OCI-LY1 (cell line): ENCODE measurements at regions not wholly inside any gene's neighbourhood (a gene's known extent, or its start where the extent isn't known, plus 50 kb on each side); places are given as distances from the start of the nearest gene placed in this dataset.

Experiments used
- H2AFZ ChIP-seq: fragments of 200-600 bp; sonication (generic), shearing (Covaris generic); 2 replicates; pipeline ENCODE4 v1.6.0; 2014; ENCODE audit warnings: antibody characterized with exemption, mild to moderate bottlenecking, low read length
- H3F3A ChIP-seq: fragments of 200-600 bp; sonication (generic), shearing (Covaris generic); 2 replicates; pipeline ENCODE4 v1.6.0; 2014; ENCODE audit warnings: mild to moderate bottlenecking, antibody characterized with exemption, low read length, moderate library complexity; ENCODE audit not compliant: insufficient read depth
- H3K27ac ChIP-seq: fragments of 200-600 bp; sonication (generic); 2 replicates; pipeline ENCODE4 v1.5.1; 2014; ENCODE audit warnings: low read length, mixed run types, mild to moderate bottlenecking, low read depth; ENCODE audit not compliant: poor library complexity, severe bottlenecking
- H3K27me3 ChIP-seq: fragments of 200-600 bp; sonication (generic); 2 replicates; pipeline ENCODE4 v1.6.0; 2014; ENCODE audit warnings: antibody characterized with exemption, mild to moderate bottlenecking, low read length, moderate library complexity; ENCODE audit not compliant: insufficient read depth
- H3K36me3 ChIP-seq: fragments of 200-600 bp; sonication (generic); 2 replicates; pipeline ENCODE4 v1.6.1; 2014; ENCODE audit warnings: mild to moderate bottlenecking, antibody characterized with exemption, low read length, moderate library complexity, mixed read lengths; ENCODE audit not compliant: insufficient read depth
- H3K4me1 ChIP-seq: fragments of 200-600 bp; sonication (generic); 2 replicates; pipeline ENCODE4 v1.5.1; 2014; ENCODE audit warnings: mild to moderate bottlenecking, low read length, moderate library complexity; ENCODE audit not compliant: insufficient read depth, severe bottlenecking
- H3K4me2 ChIP-seq: fragments of 200-600 bp; sonication (generic), shearing (Covaris generic); 2 replicates; pipeline ENCODE4 v1.6.1; 2014; ENCODE audit warnings: low read length
- H3K4me3 ChIP-seq: fragments of 200-600 bp; sonication (generic); 2 replicates; pipeline ENCODE4 v1.5.1; 2014; ENCODE audit warnings: low read length, low read depth, mild to moderate bottlenecking, mixed read lengths; ENCODE audit not compliant: poor library complexity, severe bottlenecking
- H3K79me2 ChIP-seq: fragments of 200-600 bp; shearing (Covaris generic); 2 replicates; pipeline ENCODE4 v1.6.1; 2016; ENCODE audit warnings: mixed run types, low read length, mixed read lengths; ENCODE audit not compliant: insufficient read depth
- H3K9ac ChIP-seq: fragments of 200-600 bp; sonication (generic), shearing (Covaris generic); 2 replicates; pipeline ENCODE4 v1.6.1; 2014; ENCODE audit warnings: mild to moderate bottlenecking, low read length, mixed read lengths
- H3K9me2 ChIP-seq: fragments of 200-600 bp; sonication (generic), shearing (Covaris generic); 2 replicates; pipeline ENCODE4 v1.6.1; 2014; ENCODE audit warnings: low read depth, mild to moderate bottlenecking, low read length, mixed read lengths
- H3K9me3 ChIP-seq: fragments of 200-600 bp; shearing (Covaris generic); 2 replicates; pipeline ENCODE4 v1.6.1; 2014; ENCODE audit warnings: low read length, mixed read lengths
- H4K20me1 ChIP-seq: fragments of 200-600 bp; sonication (generic), shearing (Covaris generic); 2 replicates; pipeline ENCODE4 v1.6.0; 2016; ENCODE audit warnings: mild to moderate bottlenecking, low read length; ENCODE audit not compliant: insufficient read depth
- CTCF ChIP-seq: fragments of 200-600 bp; sonication (generic), shearing (Covaris generic); IDR thresholded peaks from 2 replicates; pipeline ENCODE4 v1.5.1; 2017; ENCODE audit warnings: mild to moderate bottlenecking, antibody characterized with exemption, low read length, moderate library complexity, mixed read lengths
- EZH2 ChIP-seq: fragments of 200-600 bp; sonication (generic), shearing (Covaris generic); IDR thresholded peaks from 2 replicates; pipeline ENCODE4 v1.8.0; 2017; ENCODE audit warnings: borderline replicate concordance, mixed run types, mild to moderate bottlenecking, antibody characterized with exemption, low read length, moderate library complexity, mixed read lengths

GRCh38 chr13:47289567-47289966 is 392.7 kb upstream of the HTR2A start:
- Histone ChIP-seq H3K27me3 (no peaks in the 10 kb centered on the region), H2AFZ (no peak overlapping the region), H3K36me3 (no peaks in the 10 kb centered on the region), H3K9me2 (no peaks in the 10 kb centered on the region), H3K27ac (no peak overlapping the region), H3K9ac (no peak overlapping the region), H3K9me3 (no peaks in the 10 kb centered on the region), H3F3A (no peaks in the 10 kb centered on the region), H3K4me1 (no peaks in the 10 kb centered on the region), H3K79me2 (no peaks in the 10 kb centered on the region), H3K4me2 (no peak overlapping the region), H4K20me1 (no peaks in the 10 kb centered on the region), H3K4me3 (no peak overlapping the region)
- no peak for TF ChIP-seq CTCF
- TF ChIP-seq EZH2, result no peak

GRCh38 chr13:47288546-47288945 is 391.7 kb upstream of the HTR2A start:
- Histone ChIP-seq H4K20me1 (no peaks in the 10 kb centered on the region), H3K27ac (no peak overlapping the region), H3K9me2 (no peaks in the 10 kb centered on the region), H3K4me1 (no peaks in the 10 kb centered on the region), H3K27me3 (no peaks in the 10 kb centered on the region), H3K9ac (no peak overlapping the region), H2AFZ (no peak overlapping the region), H3K4me2 (no peak overlapping the region), H3K79me2 (no peaks in the 10 kb centered on the region), H3K9me3 (no peaks in the 10 kb centered on the region), H3K4me3 (no peak overlapping the region), H3K36me3 (no peaks in the 10 kb centered on the region), H3F3A (no peaks in the 10 kb centered on the region)
- TF ChIP-seq CTCF (no peak), EZH2 (no peak)

- Histone ChIP-seq H3F3A (no peaks in the 10 kb centered on the region), H3K36me3 (no peaks in the 10 kb centered on the region), H4K20me1 (no peaks in the 10 kb centered on the region), H3K9me3 (no peaks in the 10 kb centered on the region), H3K9me2 (no peaks in the 10 kb centered on the region), H3K27me3 (no peaks in the 10 kb centered on the region), H3K4me2 (no peak overlapping the region), H3K79me2 (no peaks in the 10 kb centered on the region), H3K4me1 (no peaks in the 10 kb centered on the region), H3K27ac (no peak overlapping the region), H3K4me3 (no peak overlapping the region), H3K9ac (no peak overlapping the region), H2AFZ (no peak overlapping the region)
- TF ChIP-seq CTCF (no peak), EZH2 (no peak)
These were observed 390.5 kb upstream of the HTR2A start for GRCh38 chr13:47287291-47287751.
